SJCRH30 (cell line): ENCODE measurements at regions not wholly inside any gene's neighbourhood (a gene's known extent, or its start where the extent isn't known, plus 50 kb on each side); places are given as distances from the start of the nearest gene placed in this dataset.
"Not testable (repeated sequence)": the region's sequence is repeated elsewhere in the genome, so short reads cannot be mapped to it uniquely, and the experiment has no call there.

Experiments used
- DNase-seq, 2 experiments: peaks; one replicate each; pipeline ENCODE4 v3.0.0-alpha.2; 2015 to 2020
- H3K27ac ChIP-seq: fragments of 250-450 bp; sonication (Bioruptor Pico); 2 replicates; pipeline ENCODE4 v1.5.1; 2020; ENCODE audit warnings: mild to moderate bottlenecking, moderate library complexity
- H3K27me3 ChIP-seq: fragments of 250-450 bp; sonication (Bioruptor Pico); 2 replicates; pipeline ENCODE4 v1.5.1; 2020; ENCODE audit warnings: mild to moderate bottlenecking, moderate library complexity
- H3K36me3 ChIP-seq: fragments of 250-450 bp; sonication (Bioruptor Pico); 2 replicates; pipeline ENCODE4 v1.5.1; 2020; ENCODE audit warnings: mild to moderate bottlenecking, moderate library complexity
- H3K4me1 ChIP-seq: fragments of 250-450 bp; sonication (Bioruptor Pico); 2 replicates; pipeline ENCODE4 v1.5.1; 2020; ENCODE audit warnings: mild to moderate bottlenecking, moderate library complexity
- H3K4me3 ChIP-seq: fragments of 250-450 bp; sonication (Bioruptor Pico); 2 replicates; pipeline ENCODE4 v1.5.1; 2020; ENCODE audit warnings: mild to moderate bottlenecking, moderate library complexity
- H3K9me3 ChIP-seq: fragments of 250-450 bp; sonication (Bioruptor Pico); replicated peaks from 2 replicates; pipeline ENCODE4 v1.5.1; 2020; ENCODE audit warnings: mild to moderate bottlenecking, moderate library complexity

DNA sequence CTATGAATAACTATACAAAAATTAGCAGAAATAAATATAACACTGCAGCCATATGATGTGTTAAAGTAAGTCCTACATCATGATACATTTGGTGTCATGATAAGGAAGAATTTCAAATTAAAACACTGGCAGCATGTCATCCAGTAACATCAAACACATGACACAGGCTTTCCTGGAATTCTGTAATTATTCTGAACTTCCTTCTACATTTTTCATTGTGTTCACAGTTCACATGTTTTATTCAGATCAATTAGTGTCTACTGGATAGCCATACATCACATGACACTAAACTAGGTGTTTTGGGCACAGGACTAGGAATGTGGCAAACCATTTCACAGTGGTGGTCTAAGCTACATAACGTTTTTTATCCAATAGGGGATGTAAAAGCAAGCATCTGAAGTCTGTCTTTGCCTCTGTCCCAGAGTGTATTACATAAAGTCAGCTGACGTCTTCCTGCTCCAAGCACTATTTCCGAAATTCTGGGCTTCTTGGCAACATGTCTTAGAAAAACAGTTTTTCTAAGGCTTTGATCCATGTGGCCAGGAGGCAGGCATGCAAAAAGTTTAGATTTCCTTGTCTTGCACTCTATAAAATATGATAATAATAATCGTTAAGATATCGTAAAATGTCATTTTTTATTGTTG, 707.9 kb downstream of the CENPC start:
- DNase-seq = no peak
- Histone ChIP-seq H3K4me3 (no peak overlapping the region), H3K27me3 (no peaks in the 10 kb centered on the region), H3K9me3 (no peaks in the 10 kb centered on the region; the same call in 1 of the 2 replicates), H3K4me1 (no peaks in the 10 kb centered on the region), H3K27ac (no peak overlapping the region), H3K36me3 (no peaks in the 10 kb centered on the region)

DNA sequence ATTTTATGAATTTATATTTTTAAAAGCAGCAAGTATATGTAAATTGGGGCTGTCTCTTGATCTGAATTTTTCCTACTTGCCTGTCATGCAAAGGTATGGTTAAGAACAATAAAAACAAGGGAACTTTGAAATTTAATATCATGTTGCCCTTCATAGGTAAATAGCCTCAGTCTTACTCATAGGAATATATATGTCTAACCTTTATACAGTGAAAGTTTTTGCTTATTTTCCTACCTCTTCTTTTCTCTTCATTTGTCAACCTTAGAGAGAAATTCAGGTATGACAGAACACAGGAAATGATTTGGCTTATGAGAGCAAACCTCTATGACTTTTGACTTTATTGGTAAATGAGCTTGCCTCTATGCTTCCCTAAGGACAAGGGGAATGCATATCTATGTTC, 716.0 kb downstream of the CENPC start:
- Histone ChIP-seq H3K27me3 (no peaks in the 10 kb centered on the region), H3K4me3 (no peak overlapping the region), H3K27ac (no peak overlapping the region), H3K36me3 (no peaks in the 10 kb centered on the region), H3K4me1 (no peaks in the 10 kb centered on the region), H3K9me3 (no peaks in the 10 kb centered on the region; the same call in 1 of the 2 replicates)
- DNase-seq = no peak

DNA sequence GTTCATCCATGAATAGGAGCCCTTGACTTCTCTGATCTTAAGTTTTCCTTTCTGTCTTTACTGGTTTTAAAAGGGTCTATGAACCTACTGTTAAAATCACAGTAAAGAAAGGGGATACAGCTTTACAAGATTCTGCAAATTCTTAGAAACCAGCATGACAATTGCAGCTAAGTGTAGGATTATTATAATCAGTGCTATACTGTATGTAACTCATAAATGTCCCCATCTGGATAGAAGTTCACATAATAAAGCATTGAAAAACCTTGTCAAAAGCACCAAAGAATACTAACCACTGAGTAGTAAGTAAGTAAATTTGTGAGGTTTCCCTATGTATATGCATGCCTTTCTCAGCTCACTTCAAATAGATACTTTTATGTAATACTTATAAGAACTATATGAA, 724.6 kb downstream of the CENPC start:
- no peak for DNase-seq
- Histone ChIP-seq H3K4me1 (no peaks in the 10 kb centered on the region), H3K4me3 (no peak overlapping the region), H3K27ac (no peak overlapping the region), H3K27me3 (no peaks in the 10 kb centered on the region), H3K36me3 (no peaks in the 10 kb centered on the region), H3K9me3 (no peaks in the 10 kb centered on the region)

DNA sequence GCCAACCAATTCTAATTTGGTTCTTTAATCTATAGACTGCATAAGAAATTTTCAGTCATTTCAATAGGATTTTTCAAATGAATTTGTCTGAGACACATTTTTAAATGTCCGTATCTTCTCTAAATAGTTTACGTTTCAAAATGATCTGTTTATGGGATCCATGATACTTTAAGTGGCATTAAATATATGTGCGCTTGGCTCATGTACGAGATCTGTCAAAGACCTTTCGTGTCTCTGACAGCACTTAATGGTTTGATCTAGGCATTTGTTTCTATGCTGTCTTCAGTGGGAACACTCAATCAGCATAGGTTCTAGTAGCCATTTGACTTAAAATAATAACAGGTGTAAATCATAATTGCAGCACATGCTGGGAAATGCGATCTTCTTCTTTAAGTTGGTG, 731.0 kb downstream of the CENPC start:
- no peaks in the 10 kb centered on the region for H3K4me1 ChIP-seq
- no peaks in the 10 kb centered on the region for H3K9me3 ChIP-seq
- H3K27ac ChIP-seq = no peak overlapping the region
- H3K36me3 ChIP-seq = no peaks in the 10 kb centered on the region
- no peaks in the 10 kb centered on the region for H3K27me3 ChIP-seq
- H3K4me3 ChIP-seq = no peak overlapping the region
- no peak for DNase-seq

DNA sequence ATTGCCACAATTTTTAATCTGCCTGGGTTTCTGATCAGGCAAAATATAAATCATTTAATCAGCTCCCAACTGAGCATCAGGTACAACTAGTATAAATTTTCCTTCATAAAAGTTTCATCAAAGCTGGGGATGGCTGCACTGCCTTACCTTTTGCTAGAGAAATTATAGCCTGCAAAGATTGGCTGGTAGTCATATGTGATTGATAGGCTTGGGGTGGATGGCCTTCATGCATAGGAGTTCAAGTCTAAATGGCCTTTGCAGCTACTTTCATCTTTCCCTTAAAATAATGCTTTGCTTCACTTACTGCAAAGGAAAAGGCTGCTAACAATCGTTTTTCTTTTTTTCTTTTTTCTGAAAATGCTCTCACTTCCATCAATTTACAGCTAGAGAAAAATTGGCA, 739.7 kb downstream of the CENPC start:
- Histone ChIP-seq H3K36me3 (no peaks in the 10 kb centered on the region), H3K27me3 (no peaks in the 10 kb centered on the region), H3K27ac (no peak overlapping the region), H3K4me1 (no peaks in the 10 kb centered on the region), H3K4me3 (no peak overlapping the region), H3K9me3 (no peaks in the 10 kb centered on the region)
- DNase-seq = no peak

DNA sequence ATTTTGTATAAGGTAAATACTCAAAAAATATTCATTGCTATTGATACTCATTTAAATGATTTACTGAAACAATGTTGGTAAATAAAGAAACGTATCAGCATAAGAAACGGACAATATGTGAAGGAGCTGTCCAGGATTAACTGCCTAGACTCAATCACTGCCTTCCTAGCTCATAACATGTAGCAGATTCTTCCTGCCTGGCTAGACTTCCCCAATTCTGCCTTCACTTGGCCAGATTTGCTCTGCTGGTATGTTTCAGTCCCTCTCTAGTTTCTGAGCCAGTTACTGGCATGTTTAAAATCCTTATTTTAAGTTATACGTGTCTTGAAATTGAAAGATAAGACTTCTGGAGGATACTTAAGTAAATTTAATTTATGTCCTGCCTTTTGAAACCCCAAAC, 740.3 kb downstream of the CENPC start:
- H3K4me1 ChIP-seq = no peaks in the 10 kb centered on the region
- no peak for DNase-seq
- H3K27ac ChIP-seq = no peak overlapping the region
- H3K9me3 ChIP-seq = no peaks in the 10 kb centered on the region
- no peaks in the 10 kb centered on the region for H3K27me3 ChIP-seq
- no peak overlapping the region for H3K4me3 ChIP-seq
- no peaks in the 10 kb centered on the region for H3K36me3 ChIP-seq

DNA sequence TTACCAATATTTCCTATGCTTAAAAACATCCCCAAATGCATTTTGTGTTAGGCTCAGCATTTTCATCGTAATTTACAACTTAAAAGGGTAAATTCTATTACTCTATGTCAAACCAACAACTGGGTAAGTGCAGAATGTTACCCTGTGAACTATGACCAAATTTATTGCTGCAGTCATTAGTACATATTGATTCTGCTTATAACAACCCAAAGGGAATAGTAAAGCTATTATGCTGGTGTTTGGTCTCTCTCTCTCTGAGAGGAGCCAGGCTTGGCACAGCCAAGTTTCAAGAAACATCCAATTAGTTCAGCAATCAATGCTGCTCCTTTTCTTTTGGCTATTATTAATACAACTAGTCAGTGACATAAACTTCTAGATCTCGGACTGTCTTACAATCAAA, 747.7 kb downstream of the CENPC start:
- no peak overlapping the region for H3K27ac ChIP-seq
- no peak for DNase-seq
- H3K4me3 ChIP-seq = no peak overlapping the region
- H3K27me3 ChIP-seq = no peaks in the 10 kb centered on the region
- H3K4me1 ChIP-seq = no peaks in the 10 kb centered on the region
- no peaks in the 10 kb centered on the region for H3K36me3 ChIP-seq
- no peaks in the 10 kb centered on the region for H3K9me3 ChIP-seq

DNA sequence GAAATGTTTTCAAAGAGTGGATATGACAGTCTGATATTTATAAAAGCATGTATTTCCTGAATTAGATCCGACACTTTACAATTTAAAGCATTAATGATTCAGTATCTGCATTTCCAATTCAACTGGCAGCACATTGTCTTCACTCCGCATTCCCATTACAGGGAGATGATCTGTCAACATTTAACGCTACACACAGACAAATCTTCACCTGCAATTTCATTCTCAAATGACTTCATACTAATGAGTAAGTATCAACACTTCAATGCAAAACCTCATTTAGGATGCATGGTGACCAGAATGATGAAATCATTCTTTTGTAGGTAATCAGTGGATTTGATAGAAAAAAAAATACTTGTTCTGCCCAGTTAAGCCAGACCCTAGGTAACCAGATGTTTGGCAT, 749.6 kb downstream of the CENPC start:
- no peaks in the 10 kb centered on the region for H3K27me3 ChIP-seq
- H3K9me3 ChIP-seq = no peaks in the 10 kb centered on the region
- H3K4me3 ChIP-seq = no peak overlapping the region
- H3K27ac ChIP-seq = no peak overlapping the region
- no peak for DNase-seq
- no peaks in the 10 kb centered on the region for H3K36me3 ChIP-seq
- no peaks in the 10 kb centered on the region; the same call in 1 of the 2 replicates for H3K4me1 ChIP-seq

DNA sequence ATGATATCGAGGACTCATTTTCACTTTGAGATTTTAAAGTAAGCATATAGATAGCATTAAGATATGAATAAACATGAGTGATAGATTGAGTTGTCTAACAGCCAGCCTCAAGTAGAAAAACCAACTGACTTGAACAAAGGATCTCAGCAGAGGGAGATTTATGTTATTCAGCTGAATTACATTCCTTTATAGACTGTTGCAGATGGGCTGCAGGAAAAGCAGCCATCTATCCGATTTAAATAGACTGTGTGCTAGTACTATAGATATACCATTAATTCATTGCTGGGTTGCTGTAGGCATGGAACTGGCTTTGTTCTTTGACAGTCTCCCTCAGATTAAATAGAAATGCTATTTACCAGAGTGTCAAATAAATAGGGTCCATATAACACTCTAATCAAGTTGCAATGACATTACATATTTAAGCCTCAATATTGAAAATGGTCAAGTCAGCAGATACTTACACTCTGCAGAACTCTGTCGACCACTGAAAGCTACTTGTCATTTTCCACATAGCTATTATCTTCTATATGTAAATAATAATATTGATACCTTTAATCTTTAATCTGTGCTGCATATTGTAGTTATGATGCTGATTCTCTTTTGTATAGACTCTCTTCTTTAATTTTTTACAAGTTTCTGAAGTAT, 750.8 kb downstream of the CENPC start:
- H3K27me3 ChIP-seq = no peaks in the 10 kb centered on the region
- no peaks in the 10 kb centered on the region; the same call in 1 of the 2 replicates for H3K4me1 ChIP-seq
- no peak overlapping the region for H3K4me3 ChIP-seq

DNA sequence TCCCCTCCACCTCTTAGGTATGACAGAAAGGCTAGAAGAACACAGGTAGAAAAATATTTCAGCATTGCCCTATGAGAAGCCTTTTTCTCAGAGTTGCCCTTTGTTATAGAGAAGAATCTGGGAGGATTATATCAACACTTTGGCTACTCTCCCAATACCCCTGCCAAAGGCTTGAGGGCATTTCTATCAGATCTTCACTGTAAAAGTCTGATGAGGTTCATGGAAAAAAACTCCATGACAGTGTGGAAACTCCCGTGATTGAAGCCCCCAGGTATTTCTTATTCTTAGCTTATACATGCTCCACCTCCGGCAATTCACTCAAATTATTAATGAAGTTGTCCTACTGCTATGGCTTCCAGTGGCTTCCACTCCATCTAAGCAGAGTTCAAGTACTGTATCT, 753.6 kb downstream of the CENPC start:
- Histone ChIP-seq H3K4me3 (no peak overlapping the region), H3K4me1 (no peaks in the 10 kb centered on the region; the same call in 1 of the 2 replicates), H3K27ac (no peak overlapping the region), H3K27me3 (no peaks in the 10 kb centered on the region), H3K36me3 (no peaks in the 10 kb centered on the region), H3K9me3 (no peaks in the 10 kb centered on the region)
- no peak for DNase-seq

More for the DNA sequence above, 750.8 kb downstream of the CENPC start:
- Histone ChIP-seq H3K9me3 (no peaks in the 10 kb centered on the region), H3K36me3 (no peaks in the 10 kb centered on the region), H3K27ac (no peak overlapping the region)
- no peak for DNase-seq

DNA sequence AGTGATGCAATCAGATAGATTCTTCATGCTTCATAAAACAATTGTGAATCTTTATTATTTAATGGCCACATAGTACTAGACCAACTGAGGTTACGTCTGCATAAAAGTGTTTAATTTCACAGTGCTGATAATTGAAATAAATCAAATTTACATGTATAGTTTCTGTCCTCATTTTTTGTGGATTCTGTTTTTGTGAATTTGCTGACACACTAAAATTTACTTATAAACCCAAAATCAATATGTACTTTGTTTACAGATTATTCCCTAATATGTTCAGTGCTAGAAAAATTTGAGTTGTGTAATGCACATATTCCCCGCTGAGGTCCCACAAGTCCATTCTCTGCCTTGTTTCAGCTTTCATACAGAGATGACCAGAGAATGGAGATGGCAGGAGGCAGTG, 759.8 kb downstream of the CENPC start:
- Histone ChIP-seq H3K9me3 (no peaks in the 10 kb centered on the region), H3K4me1 (no peaks in the 10 kb centered on the region), H3K36me3 (no peaks in the 10 kb centered on the region), H3K27ac (no peak overlapping the region), H3K27me3 (no peaks in the 10 kb centered on the region), H3K4me3 (no peak overlapping the region)
- no peak for DNase-seq

DNA sequence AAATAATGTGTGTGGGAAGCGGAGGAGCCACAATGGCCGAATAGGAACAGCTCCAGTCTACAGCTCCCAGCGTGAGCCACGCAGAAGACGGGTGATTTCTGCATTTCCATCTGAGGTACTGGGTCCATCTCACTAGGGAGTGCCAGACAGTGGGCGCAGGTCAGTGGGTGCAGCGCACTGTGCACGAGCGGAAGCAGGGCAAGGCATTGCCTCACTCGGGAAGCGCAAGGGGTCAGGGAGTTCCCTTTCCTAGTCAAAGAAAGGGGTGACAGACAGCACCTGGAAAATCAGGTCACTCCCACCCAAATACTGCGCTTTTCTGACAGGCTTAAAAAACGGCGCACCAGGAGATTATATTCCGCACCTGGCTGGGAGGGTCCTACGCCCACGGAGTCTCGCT, 762.6 kb downstream of the CENPC start:
- H3K4me3 ChIP-seq, H3K4me1 ChIP-seq, H3K27ac ChIP-seq, H3K9me3 ChIP-seq, DNase-seq, H3K36me3 ChIP-seq, H3K27me3 ChIP-seq: not testable (repeated sequence)

DNA sequence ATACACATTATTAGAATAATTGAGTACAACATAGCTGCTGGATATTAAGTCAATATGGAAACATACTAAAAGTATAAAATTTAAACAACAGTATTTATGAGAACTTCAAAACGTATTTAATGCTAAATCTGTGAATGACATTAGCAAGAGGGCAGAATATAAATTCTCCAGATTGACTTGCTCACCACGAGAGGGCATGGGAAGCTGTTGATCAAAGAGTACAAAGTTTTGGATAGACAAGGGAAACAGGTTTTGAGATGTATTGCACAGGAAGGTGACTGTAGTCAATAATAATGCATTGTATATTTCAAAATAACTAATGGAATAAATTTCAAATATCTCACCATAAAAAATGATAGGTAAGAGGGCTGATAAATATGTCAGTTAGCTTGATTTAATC, 768.2 kb downstream of the CENPC start:
- H3K36me3 ChIP-seq = no peaks in the 10 kb centered on the region
- no peak overlapping the region for H3K4me3 ChIP-seq
- H3K4me1 ChIP-seq = no peaks in the 10 kb centered on the region
- no peaks in the 10 kb centered on the region for H3K27me3 ChIP-seq
- no peak for DNase-seq
- no peak overlapping the region for H3K27ac ChIP-seq
- H3K9me3 ChIP-seq = no peaks in the 10 kb centered on the region

DNA sequence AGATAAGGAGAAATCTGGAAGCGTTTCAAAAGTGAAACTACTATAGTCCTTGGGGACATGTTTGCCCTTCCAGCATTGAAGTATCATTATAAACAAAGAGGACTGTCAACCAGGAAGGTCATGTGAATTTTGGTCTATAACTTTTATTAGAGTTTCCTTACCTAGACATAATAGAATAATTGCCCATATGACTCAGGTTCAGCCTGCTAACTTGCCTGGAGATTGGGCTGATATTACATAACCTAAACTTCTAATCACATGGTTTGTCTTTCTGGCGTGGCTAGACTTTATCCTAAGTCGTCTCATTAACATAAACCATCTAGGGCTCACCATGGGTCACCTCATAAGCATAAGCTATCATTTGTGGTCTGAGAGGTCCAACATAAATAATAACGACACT, 775.9 kb downstream of the CENPC start:
- Histone ChIP-seq H3K4me3 (no peak overlapping the region), H3K27ac (no peak overlapping the region), H3K4me1 (no peaks in the 10 kb centered on the region), H3K9me3 (no peaks in the 10 kb centered on the region), H3K36me3 (no peaks in the 10 kb centered on the region; the same call in 1 of the 2 replicates), H3K27me3 (no peaks in the 10 kb centered on the region)
- DNase-seq = no peak

DNA sequence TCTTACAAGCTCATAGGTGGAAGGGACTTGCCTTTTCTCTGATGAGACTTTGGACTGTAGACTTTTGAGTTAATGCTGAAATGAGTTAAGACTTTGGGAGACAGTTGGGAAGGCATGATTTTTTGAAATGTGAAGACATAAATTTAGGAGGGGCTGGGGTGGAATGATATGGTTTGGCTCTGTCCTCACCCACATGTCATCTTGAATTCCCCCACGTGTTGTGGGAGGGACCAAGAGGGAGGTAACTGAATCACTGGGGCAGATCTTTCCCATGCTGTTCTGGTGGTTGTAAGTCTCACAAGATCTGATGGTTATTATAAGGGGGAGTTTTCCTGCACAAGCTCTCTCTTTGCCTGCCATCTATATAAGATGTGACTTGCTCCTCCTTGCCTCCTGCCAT, 777.9 kb downstream of the CENPC start:
- no peak for DNase-seq
- Histone ChIP-seq H3K4me3 (no peak overlapping the region), H3K36me3 (no peaks in the 10 kb centered on the region; the same call in 1 of the 2 replicates), H3K9me3 (no peaks in the 10 kb centered on the region), H3K27ac (no peak overlapping the region), H3K4me1 (no peaks in the 10 kb centered on the region), H3K27me3 (no peaks in the 10 kb centered on the region)

DNA sequence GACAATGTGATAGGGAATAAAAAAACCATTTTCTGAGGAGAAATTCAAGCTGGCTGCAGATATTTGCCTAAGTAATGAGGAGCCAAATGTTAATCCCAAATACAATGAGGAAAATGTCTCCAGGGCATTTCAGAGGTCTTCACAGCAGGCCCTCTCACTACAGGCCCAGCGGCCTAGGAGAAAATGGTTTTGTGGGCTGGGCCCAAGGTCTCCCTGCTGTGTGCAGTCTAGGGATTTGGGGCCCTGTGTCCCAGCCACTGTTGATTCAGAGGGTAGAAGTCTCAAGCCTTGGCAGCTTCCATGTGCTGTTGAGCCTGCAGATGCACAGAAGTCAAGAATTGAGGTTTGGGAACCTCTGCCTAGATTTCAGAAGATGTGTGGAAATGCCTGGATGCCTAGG, 778.7 kb downstream of the CENPC start:
- Histone ChIP-seq H3K9me3 (no peaks in the 10 kb centered on the region), H3K27me3 (no peaks in the 10 kb centered on the region), H3K4me3 (no peak overlapping the region), H3K36me3 (no peaks in the 10 kb centered on the region; the same call in 1 of the 2 replicates), H3K4me1 (no peaks in the 10 kb centered on the region), H3K27ac (no peak overlapping the region)
- no peak for DNase-seq
